ENCODE measurements at regions not wholly inside any gene's neighbourhood (a gene's known extent, or its start where the extent isn't known, plus 50 kb on each side); places are given as distances from the start of the nearest gene placed in this dataset.
"Not testable (repeated sequence)": the region's sequence is repeated elsewhere in the genome, so short reads cannot be mapped to it uniquely, and the experiment has no call there.

GRCh38 chr1:73009938-73010337, 727.6 kb upstream of the NEGR1 start:
- no peak for TF ChIP-seq CTCF (IDR thresholded peaks at IDR 0.05; ENCODE audit: insufficient read depth, missing control alignments)
- no peak for DNase-seq (ENCODE audit: insufficient read length, low spot score)
- FAIRE-seq = no peak

- FAIRE-seq (no peak), DNase-seq (ENCODE audit: insufficient read length, low spot score) (no peak)
- no peak for TF ChIP-seq CTCF (IDR thresholded peaks at IDR 0.05; ENCODE audit: insufficient read depth, missing control alignments)
Measured at GRCh38 chr1:73009311-73009710, 727.0 kb upstream of the NEGR1 start.

GRCh38 chr1:72997624-72998023, 715.3 kb upstream of the NEGR1 start:
- FAIRE-seq (no peak), DNase-seq (ENCODE audit: insufficient read length, low spot score) (no peak)
- no peak for TF ChIP-seq CTCF (IDR thresholded peaks at IDR 0.05; ENCODE audit: insufficient read depth, missing control alignments)

GRCh38 chr1:72997041-72997440, 714.7 kb upstream of the NEGR1 start:
- DNase-seq (ENCODE audit: insufficient read length, low spot score) = no peak
- FAIRE-seq = no peak
- no peak for TF ChIP-seq CTCF (IDR thresholded peaks at IDR 0.05; ENCODE audit: insufficient read depth, missing control alignments)

GRCh38 chr1:72987871-72988270, 705.5 kb upstream of the NEGR1 start:
- not testable (repeated sequence) for FAIRE-seq; DNase-seq (ENCODE audit: insufficient read length, low spot score)

GRCh38 chr1:72986591-72987290, 704.4 kb upstream of the NEGR1 start:
- FAIRE-seq (no peak), DNase-seq (ENCODE audit: insufficient read length, low spot score) (no peak)
- TF ChIP-seq CTCF (IDR thresholded peaks at IDR 0.05; ENCODE audit: insufficient read depth, missing control alignments) = no peak

GRCh38 chr1:72985024-72985423, 702.7 kb upstream of the NEGR1 start:
- not testable (repeated sequence) for DNase-seq (ENCODE audit: insufficient read length, low spot score); FAIRE-seq

- DNase-seq (ENCODE audit: insufficient read length, low spot score); FAIRE-seq: not testable (repeated sequence)
Measured at GRCh38 chr1:72983011-72983410, 700.7 kb upstream of the NEGR1 start.

- no peak for TF ChIP-seq CTCF (IDR thresholded peaks at IDR 0.05; ENCODE audit: insufficient read depth, missing control alignments)
- no peak for FAIRE-seq
- DNase-seq (ENCODE audit: insufficient read length, low spot score) = no peak
Measured at GRCh38 chr1:72969461-72969860, 687.1 kb upstream of the NEGR1 start.
